BJ (cell line): ENCODE measurements at regions not wholly inside any gene's neighbourhood (a gene's known extent, or its start where the extent isn't known, plus 50 kb on each side); places are given as distances from the start of the nearest gene placed in this dataset.

ENCODE experiments used
- CTCF ChIA-PET: fragments of 350-600 bp; formaldehyde crosslinking; extraction: SDS; loops from one replicate; lab custom pipeline; 2021; ENCODE audit warnings: antibody characterized with exemption, inconsistent platforms; lab: Yijun Ruan, JAX
- POLR2A ChIA-PET: fragments of 300-600 bp; sonication (Branson Sonifier 250); formaldehyde crosslinking; extraction: SDS; loops from one replicate; lab custom pipeline; 2021; ENCODE audit warnings: antibody characterized with exemption; lab: Charles Lee
- DNase-seq: peaks from one replicate; pipeline ENCODE4 v3.0.0-alpha.2; 2011; ENCODE audit warnings: low read depth
- H3K27me3 ChIP-seq: 2 replicates; pipeline ENCODE4 v1.6.0; 2011; ENCODE audit warnings: low read length; ENCODE audit not compliant: control insufficient read depth, insufficient read depth
- H3K36me3 ChIP-seq: 2 replicates; pipeline ENCODE4 v1.5.1; 2011; ENCODE audit warnings: low read length; ENCODE audit not compliant: control insufficient read depth, insufficient read depth
- H3K4me3 ChIP-seq: 2 replicates; pipeline ENCODE4 v1.5.1; 2011; ENCODE audit warnings: low read depth, mild to moderate bottlenecking, control low read depth, low read length
- TF ChIP-seq, protein P1 (sequence below): IDR thresholded peaks from 2 replicates; pipeline ENCODE4 v1.5.1; 2011; ENCODE audit warnings: low read depth, mild to moderate bottlenecking, control low read depth, inconsistent platforms, low read length, moderate library complexity; ENCODE audit not compliant: insufficient read depth

DNA sequence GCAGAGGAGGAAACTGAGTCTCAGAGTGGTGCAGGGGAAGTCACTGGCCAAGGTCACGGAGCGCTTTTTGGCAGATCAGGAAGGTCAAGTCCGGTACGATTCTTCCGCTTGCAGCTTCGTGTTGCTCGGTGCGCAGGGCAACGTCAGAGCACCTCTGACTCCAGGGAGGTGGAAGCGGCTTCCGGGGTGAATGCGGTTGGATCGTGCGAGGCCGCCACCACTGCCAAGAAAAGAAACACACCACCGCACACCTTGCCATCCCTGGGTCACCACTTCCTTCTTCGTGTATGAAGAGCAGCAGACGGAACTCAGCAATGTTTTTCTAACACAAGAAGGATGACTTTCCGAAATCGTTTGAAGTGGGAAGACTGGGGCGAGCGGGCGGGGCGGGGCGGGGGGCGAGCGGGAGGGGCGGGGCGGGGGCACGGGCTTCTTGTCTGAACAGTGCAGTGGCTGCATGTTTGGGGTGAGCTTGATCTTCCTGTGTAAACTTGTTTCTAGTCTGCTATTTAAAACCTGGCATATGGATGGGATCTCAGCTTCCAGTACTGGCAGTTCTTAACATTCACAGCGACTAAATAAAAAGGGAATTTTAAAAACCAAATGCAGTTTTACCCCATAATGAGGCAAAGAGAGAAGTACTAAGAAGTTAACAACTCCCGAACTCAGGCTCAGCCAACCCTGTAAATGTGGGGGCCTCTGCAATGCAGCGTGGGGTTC, 300.0 kb downstream of the RRAGC start:
- Histone ChIP-seq H3K4me3 (no peak overlapping the region), H3K36me3 (no peaks in the 10 kb centered on the region), H3K27me3 (peaks cover 6% of the 10 kb centered on the region)
- DNase-seq, result no peak
- TF ChIP-seq, protein P1, sequence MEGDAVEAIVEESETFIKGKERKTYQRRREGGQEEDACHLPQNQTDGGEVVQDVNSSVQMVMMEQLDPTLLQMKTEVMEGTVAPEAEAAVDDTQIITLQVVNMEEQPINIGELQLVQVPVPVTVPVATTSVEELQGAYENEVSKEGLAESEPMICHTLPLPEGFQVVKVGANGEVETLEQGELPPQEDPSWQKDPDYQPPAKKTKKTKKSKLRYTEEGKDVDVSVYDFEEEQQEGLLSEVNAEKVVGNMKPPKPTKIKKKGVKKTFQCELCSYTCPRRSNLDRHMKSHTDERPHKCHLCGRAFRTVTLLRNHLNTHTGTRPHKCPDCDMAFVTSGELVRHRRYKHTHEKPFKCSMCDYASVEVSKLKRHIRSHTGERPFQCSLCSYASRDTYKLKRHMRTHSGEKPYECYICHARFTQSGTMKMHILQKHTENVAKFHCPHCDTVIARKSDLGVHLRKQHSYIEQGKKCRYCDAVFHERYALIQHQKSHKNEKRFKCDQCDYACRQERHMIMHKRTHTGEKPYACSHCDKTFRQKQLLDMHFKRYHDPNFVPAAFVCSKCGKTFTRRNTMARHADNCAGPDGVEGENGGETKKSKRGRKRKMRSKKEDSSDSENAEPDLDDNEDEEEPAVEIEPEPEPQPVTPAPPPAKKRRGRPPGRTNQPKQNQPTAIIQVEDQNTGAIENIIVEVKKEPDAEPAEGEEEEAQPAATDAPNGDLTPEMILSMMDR, result no peak
- CTCF ChIA-PET, result no interaction called here
- POLR2A ChIA-PET, result no interaction called here

DNA sequence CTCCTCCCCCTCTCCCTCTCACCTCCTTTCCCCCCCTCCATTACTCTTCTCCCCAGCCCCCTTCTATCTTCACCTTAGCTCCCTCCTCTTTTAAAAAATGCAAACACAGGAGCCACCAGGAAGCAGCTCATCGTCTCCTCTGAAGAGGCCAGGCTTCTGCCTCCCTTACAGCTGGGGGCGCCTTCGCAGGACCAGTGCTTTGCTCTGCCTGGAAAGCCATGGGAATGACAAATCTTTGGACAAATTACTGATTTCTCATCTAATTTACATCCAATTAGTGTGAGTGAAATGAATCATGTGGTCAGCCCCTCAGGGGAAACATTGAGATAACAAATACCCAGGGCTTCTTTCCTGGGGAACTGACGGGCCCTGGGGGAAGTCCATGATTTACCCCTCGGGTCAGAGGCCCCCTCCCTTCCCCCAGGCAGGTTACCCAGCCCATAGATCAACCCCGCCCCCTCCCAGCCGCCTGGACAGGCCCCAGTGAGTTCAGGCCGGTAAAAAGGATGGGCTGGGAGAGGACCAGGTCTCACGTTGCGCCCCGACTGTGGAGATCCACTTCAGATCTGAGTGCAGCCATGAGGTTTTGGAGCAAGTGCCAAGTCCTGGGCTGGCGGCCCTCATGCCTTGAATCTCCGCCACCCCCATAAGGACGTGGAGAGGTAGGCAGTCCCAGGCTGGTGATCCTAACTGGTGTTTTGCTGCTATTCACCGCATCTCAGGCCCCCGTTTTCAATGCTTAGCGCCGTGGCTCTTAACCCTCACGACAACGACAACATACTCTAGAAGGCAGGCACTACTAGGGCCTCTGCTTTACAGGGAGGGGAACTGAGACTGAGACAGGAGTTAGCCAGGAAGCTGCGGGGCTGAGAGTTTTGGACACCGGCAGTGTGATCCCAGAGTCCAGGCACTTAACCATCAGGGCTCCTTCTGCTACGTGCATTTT, 300.8 kb downstream of the RRAGC start:
- ChIA-PET POLR2A (no interaction called here), CTCF (interaction anchor here (0.6 kb wide), 1 partner anchor 34 kb away, joined by 5 read pairs; no protein-coding TSS in a partner anchor)
- Histone ChIP-seq H3K4me3 (no peak overlapping the region), H3K27me3 (peaks cover 6% of the 10 kb centered on the region), H3K36me3 (no peaks in the 10 kb centered on the region)
- TF ChIP-seq, protein P1, result no peak
- DNase-seq, result no peak

- ChIA-PET POLR2A (no interaction called here), CTCF (no interaction called here)
- no peak overlapping the region for H3K4me3 ChIP-seq
- no peak for DNase-seq
- TF ChIP-seq, protein P1, result no peak
- peaks cover 6% of the 10 kb centered on the region for H3K27me3 ChIP-seq
- H3K36me3 ChIP-seq, result no peaks in the 10 kb centered on the region
Measured at GRCh38 chr1:38558055-38558454, 301.5 kb downstream of the RRAGC start.

DNA sequence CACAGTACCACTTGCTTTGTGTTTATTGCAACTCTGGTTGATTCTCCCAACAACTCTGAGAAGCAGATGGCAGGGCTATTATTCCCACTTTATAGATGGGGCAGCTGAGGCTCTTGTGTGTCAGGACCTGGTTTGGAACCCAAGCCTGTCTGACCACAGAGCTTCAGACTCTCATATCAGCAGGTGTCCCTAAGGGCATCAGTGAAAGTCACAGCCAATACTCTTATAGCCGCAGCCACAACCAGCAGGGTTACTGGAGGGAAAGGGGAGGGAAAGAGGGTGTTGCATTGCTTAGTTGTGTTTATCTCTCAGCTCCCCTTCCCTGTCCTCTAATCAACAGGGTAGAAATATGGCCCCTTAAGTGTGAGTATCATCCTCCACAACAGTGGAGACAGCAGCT, 304.0 kb downstream of the RRAGC start:
- no peak for DNase-seq
- TF ChIP-seq, protein P1, result no peak
- Histone ChIP-seq H3K36me3 (no peaks in the 10 kb centered on the region), H3K27me3 (peaks cover 6% of the 10 kb centered on the region), H3K4me3 (no peak overlapping the region)
- ChIA-PET CTCF (no interaction called here), POLR2A (no interaction called here)

DNA sequence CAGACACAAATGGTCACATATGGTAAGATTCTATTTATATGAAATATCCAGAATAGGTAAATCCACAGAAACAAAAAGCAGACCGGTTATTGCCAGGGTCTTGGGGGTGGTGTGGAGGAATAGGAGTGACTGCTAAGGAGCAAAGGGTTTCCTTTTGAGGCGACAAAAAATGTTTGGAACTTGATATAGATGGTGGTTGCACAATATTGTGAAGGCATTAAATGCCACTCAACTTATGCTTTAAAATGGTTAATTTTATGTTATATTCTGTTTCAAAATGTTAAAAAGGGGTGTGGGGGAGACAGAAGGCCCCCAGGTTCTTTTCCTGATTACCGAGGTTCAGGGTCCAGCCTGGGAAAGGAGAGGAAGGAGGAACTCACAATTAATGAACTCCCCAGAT, 304.4 kb downstream of the RRAGC start:
- Histone ChIP-seq H3K27me3 (peaks cover 6% of the 10 kb centered on the region), H3K36me3 (no peaks in the 10 kb centered on the region), H3K4me3 (no peak overlapping the region)
- ChIA-PET CTCF (no interaction called here), POLR2A (no interaction called here)
- TF ChIP-seq, protein P1, result no peak
- DNase-seq, result no peak
